ENCODE measurements at regions not wholly inside any gene's neighbourhood (a gene's known extent, or its start where the extent isn't known, plus 50 kb on each side); places are given as distances from the start of the nearest gene placed in this dataset.

- Histone ChIP-seq H3K27ac (ENCODE audit: low read length) (no peak overlapping the region), H3K79me2 (ENCODE audit: insufficient read depth, low read length) (no peaks in the 10 kb centered on the region), H3K27me3 (ENCODE audit: insufficient read depth, low read length, poor library complexity) (no peaks in the 10 kb centered on the region), H4K20me1 (ENCODE audit: insufficient read depth, low read length) (no peaks in the 10 kb centered on the region), H3K4me2 (ENCODE audit: insufficient read depth, low read length) (no peak overlapping the region), H3K9ac (ENCODE audit: low read depth, low read length) (no peak overlapping the region), H3K4me3 (ENCODE audit: low read depth in 1 of 2, low read length in 2 of 2) (no peak overlapping the region), H3K9me3 (ENCODE audit: insufficient read depth, low read length, severe bottlenecking) (no peaks in the 10 kb centered on the region), H3K4me1 (ENCODE audit: insufficient read depth, low read length) (peaks cover 7% of the 10 kb centered on the region), H2AFZ (ENCODE audit: low read depth, low read length) (no peak overlapping the region), H3K36me3 (ENCODE audit: insufficient read depth, low read length) (no peaks in the 10 kb centered on the region)
- ATAC-seq (ENCODE audit: insufficient read depth, low read depth) (no peak), DNase-seq (no peak)
- TF ChIP-seq EZH2 (IDR thresholded peaks at IDR 0.05; ENCODE audit: borderline replicate concordance, low read depth, low read length, severe bottlenecking): no peak
- TF ChIP-seq, protein P1, sequence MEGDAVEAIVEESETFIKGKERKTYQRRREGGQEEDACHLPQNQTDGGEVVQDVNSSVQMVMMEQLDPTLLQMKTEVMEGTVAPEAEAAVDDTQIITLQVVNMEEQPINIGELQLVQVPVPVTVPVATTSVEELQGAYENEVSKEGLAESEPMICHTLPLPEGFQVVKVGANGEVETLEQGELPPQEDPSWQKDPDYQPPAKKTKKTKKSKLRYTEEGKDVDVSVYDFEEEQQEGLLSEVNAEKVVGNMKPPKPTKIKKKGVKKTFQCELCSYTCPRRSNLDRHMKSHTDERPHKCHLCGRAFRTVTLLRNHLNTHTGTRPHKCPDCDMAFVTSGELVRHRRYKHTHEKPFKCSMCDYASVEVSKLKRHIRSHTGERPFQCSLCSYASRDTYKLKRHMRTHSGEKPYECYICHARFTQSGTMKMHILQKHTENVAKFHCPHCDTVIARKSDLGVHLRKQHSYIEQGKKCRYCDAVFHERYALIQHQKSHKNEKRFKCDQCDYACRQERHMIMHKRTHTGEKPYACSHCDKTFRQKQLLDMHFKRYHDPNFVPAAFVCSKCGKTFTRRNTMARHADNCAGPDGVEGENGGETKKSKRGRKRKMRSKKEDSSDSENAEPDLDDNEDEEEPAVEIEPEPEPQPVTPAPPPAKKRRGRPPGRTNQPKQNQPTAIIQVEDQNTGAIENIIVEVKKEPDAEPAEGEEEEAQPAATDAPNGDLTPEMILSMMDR (IDR thresholded peaks at IDR 0.05; ENCODE audit: borderline replicate concordance, extremely low read depth, low read length, poor library complexity, severe bottlenecking): no peak
These were observed 290.9 kb downstream of the CDC5L start for GRCh38 chr6:44678252-44678935.

- H3K4me2 ChIP-seq (ENCODE audit: insufficient read depth, low read length): no peak overlapping the region
- TF ChIP-seq, protein P1 (IDR thresholded peaks at IDR 0.05; ENCODE audit: borderline replicate concordance, extremely low read depth, low read length, poor library complexity, severe bottlenecking): no peak
- TF ChIP-seq EZH2 (IDR thresholded peaks at IDR 0.05; ENCODE audit: borderline replicate concordance, low read depth, low read length, severe bottlenecking): no peak
- H3K79me2 ChIP-seq (ENCODE audit: insufficient read depth, low read length): no peaks in the 10 kb centered on the region
- no peaks in the 10 kb centered on the region for H3K36me3 ChIP-seq (ENCODE audit: insufficient read depth, low read length)
- ATAC-seq (ENCODE audit: insufficient read depth, low read depth) (peak; percentile 81), DNase-seq (peak; percentile 59)
- no peak overlapping the region for H3K9ac ChIP-seq (ENCODE audit: low read depth, low read length)
- no peak overlapping the region for H3K4me3 ChIP-seq (ENCODE audit: low read depth in 1 of 2, low read length in 2 of 2)
- no peaks in the 10 kb centered on the region for H4K20me1 ChIP-seq (ENCODE audit: insufficient read depth, low read length)
- no peaks in the 10 kb centered on the region for H3K9me3 ChIP-seq (ENCODE audit: insufficient read depth, low read length, severe bottlenecking)
- H2AFZ ChIP-seq (ENCODE audit: low read depth, low read length): no peak overlapping the region
- no peak overlapping the region for H3K27ac ChIP-seq (ENCODE audit: low read length)
- no peaks in the 10 kb centered on the region for H3K27me3 ChIP-seq (ENCODE audit: insufficient read depth, low read length, poor library complexity)
- peaks cover 7% of the 10 kb centered on the region for H3K4me1 ChIP-seq (ENCODE audit: insufficient read depth, low read length)
These were observed 292.1 kb downstream of the CDC5L start for GRCh38 chr6:44679438-44680201.

DNA sequence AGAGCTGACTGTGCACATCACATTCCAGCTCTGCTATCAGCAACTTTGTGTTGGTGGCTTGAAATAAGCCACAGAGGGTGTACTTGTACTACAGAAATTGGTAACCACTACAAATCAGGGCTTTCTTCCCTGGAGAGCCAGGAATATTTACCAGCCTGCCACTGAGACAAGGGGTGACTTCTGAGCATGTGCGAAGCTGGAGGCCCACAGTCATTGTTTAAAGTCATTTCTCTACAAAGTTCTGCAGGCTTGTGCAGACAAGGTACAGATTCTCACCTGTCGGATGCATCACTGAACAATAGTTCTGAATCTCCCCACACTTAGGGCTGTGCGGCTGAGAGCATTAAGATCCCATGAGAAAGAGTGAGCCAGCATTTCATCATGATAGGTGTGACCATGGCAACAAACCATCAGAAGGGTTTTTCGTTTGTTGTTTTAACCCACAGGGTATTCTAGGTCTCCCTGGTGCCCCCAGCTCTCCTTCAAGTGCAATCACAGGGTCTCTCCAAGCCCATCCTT, 292.8 kb downstream of the CDC5L start:
- no peak overlapping the region for H2AFZ ChIP-seq (ENCODE audit: low read depth, low read length)
- H3K4me3 ChIP-seq (ENCODE audit: low read depth in 1 of 2, low read length in 2 of 2): no peak overlapping the region
- ATAC-seq (ENCODE audit: insufficient read depth, low read depth): peak; percentile 31
- no peak for TF ChIP-seq EZH2 (IDR thresholded peaks at IDR 0.05; ENCODE audit: borderline replicate concordance, low read depth, low read length, severe bottlenecking)
- TF ChIP-seq, protein P1 (IDR thresholded peaks at IDR 0.05; ENCODE audit: borderline replicate concordance, extremely low read depth, low read length, poor library complexity, severe bottlenecking): no peak
- DNase-seq: no peak
- no peaks in the 10 kb centered on the region for H3K27me3 ChIP-seq (ENCODE audit: insufficient read depth, low read length, poor library complexity)
- no peak overlapping the region for H3K9ac ChIP-seq (ENCODE audit: low read depth, low read length)
- no peaks in the 10 kb centered on the region for H3K36me3 ChIP-seq (ENCODE audit: insufficient read depth, low read length)
- H4K20me1 ChIP-seq (ENCODE audit: insufficient read depth, low read length): no peaks in the 10 kb centered on the region
- no peaks in the 10 kb centered on the region for H3K79me2 ChIP-seq (ENCODE audit: insufficient read depth, low read length)
- H3K9me3 ChIP-seq (ENCODE audit: insufficient read depth, low read length, severe bottlenecking): no peaks in the 10 kb centered on the region
- H3K4me2 ChIP-seq (ENCODE audit: insufficient read depth, low read length): no peak overlapping the region
- H3K4me1 ChIP-seq (ENCODE audit: insufficient read depth, low read length): peaks cover 7% of the 10 kb centered on the region
- H3K27ac ChIP-seq (ENCODE audit: low read length): no peak overlapping the region
